ENCODE measurements at regions not wholly inside any gene's neighbourhood (a gene's known extent, or its start where the extent isn't known, plus 50 kb on each side); places are given as distances from the start of the nearest gene placed in this dataset.

- peak overlapping the region; percentile 43; the same call in 1 of the 2 replicates for H4K8ac ChIP-seq (ENCODE audit: extremely low read depth, insufficient read depth, low read length)
- H3K27ac ChIP-seq (ENCODE audit: low read depth, low read length): no peak overlapping the region
- peaks cover 10 to 13% of the 10 kb centered on the region in 2 experiments for H3K9me3 ChIP-seq (ENCODE audit: insufficient read depth in 2 of 2, low read depth in 1 of 2, low read length in 1 of 2)
- H2BK120ac ChIP-seq (replicated peaks; ENCODE audit: low read depth, low read length): no peak overlapping the region
- H3K79me2 ChIP-seq (ENCODE audit: control insufficient read depth in 1 of 2, insufficient read depth in 2 of 2, low read length in 2 of 2): no peaks in the 10 kb centered on the region
- H4K20me1 ChIP-seq (replicated peaks in 1 of 2; ENCODE audit: control insufficient read depth in 1 of 2, insufficient read depth in 2 of 2, low read length in 2 of 2): peaks cover 0 to 1% of the 10 kb centered on the region in 2 experiments
- POLR2A ChIA-PET (ENCODE audit: partially characterized antibody): no interaction called here
- peak overlapping the region in 1 of 4 experiments; percentile 13; a peak in 1 of 7 replicates for H3K9ac ChIP-seq (replicated peaks in 1 of 4; ENCODE audit: extremely low read depth in 1 of 4, low read depth in 3 of 4, low read length in 3 of 4)
- no peaks in the 10 kb centered on the region for H3K79me1 ChIP-seq (ENCODE audit: low read depth, low read length)
- H2AFZ ChIP-seq (ENCODE audit: low read length): peak overlapping the region; percentile 73
- no peak overlapping the region for H3K4ac ChIP-seq (replicated peaks; ENCODE audit: insufficient read length, low read depth, low read length)
- no peak overlapping the region for H3K18ac ChIP-seq (ENCODE audit: extremely low read depth, low read length)
- no peaks in the 10 kb centered on the region for H3K36me3 ChIP-seq (ENCODE audit: control insufficient read depth in 2 of 4, insufficient read depth in 4 of 4, low read length in 3 of 4)
- no peak overlapping the region for H2BK20ac ChIP-seq (ENCODE audit: low read length)
- H2BK5ac ChIP-seq (ENCODE audit: low read depth, low read length): no peak overlapping the region
- FAIRE-seq (no peak), DNase-seq (ENCODE audit: low read depth in 1 of 2, low spot score in 2 of 2) (peak; percentile 93 to 97)
- H2BK12ac ChIP-seq (ENCODE audit: low read depth, low read length): no peak overlapping the region
- no peaks in the 10 kb centered on the region for H3K23me2 ChIP-seq (ENCODE audit: low read depth, low read length)
- no peak overlapping the region for H4K5ac ChIP-seq (ENCODE audit: insufficient read length, low read depth, low read length)
- H3K14ac ChIP-seq (ENCODE audit: insufficient read length): no peak overlapping the region
- no peak overlapping the region for H2BK15ac ChIP-seq (ENCODE audit: low read length)
- H3K4me2 ChIP-seq (ENCODE audit: insufficient read depth in 1 of 2, low read depth in 2 of 2, low read length in 2 of 2): peak overlapping the region; percentile 16 to 97
- H2AK5ac ChIP-seq (ENCODE audit: low read depth, low read length): no peak overlapping the region
- H4K91ac ChIP-seq (replicated peaks; ENCODE audit: insufficient read length, low read length): no peak overlapping the region
- WGBS, 2 experiments (ENCODE audit: extremely low coverage in 1 of 2, insufficient coverage in 1 of 2, insufficient read length in 1 of 2, insufficient replicate concordance in 2 of 2, low coverage in 1 of 2, low lambda C conversion rate in 2 of 2, missing lambda C conversion rate in 1 of 2): 2% methylated on average over 16 of the region's 39 CpGs; no CpG with 5 or more reads in 1 of the 2 experiments
- peaks cover 0 to 6% (median 2%) of the 10 kb centered on the region in 4 experiments; a peak in 5 of 7 replicates for H3K4me1 ChIP-seq (replicated peaks in 1 of 4; ENCODE audit: control insufficient read depth in 3 of 4, insufficient read depth in 4 of 4, low read length in 3 of 4)
- no peak overlapping the region for H3K23ac ChIP-seq (ENCODE audit: insufficient read length)
- H3K56ac ChIP-seq (replicated peaks; ENCODE audit: insufficient read length, low read depth, low read length): no peak overlapping the region
- CTCF ChIA-PET (ENCODE audit: partially characterized antibody): interaction anchor here (0.8 to 1.0 kb wide), 2 partner anchors 193 to 208 kb away, joined by 3 to 4 read pairs; no protein-coding TSS in a partner anchor
- H3K4me3 ChIP-seq (ENCODE audit: extremely low read depth in 1 of 4, insufficient read depth in 2 of 4, low read depth in 3 of 4, low read length in 4 of 4): peak overlapping the region; percentile 48 to 78 (median 69)
- H3K27me3 ChIP-seq (replicated peaks in 1 of 4; ENCODE audit: control insufficient read depth in 3 of 4, extremely low read depth in 1 of 4, insufficient read depth in 3 of 4, low read length in 3 of 4): peaks cover 0 to 2% (median 0%) of the 10 kb centered on the region in 4 experiments; a peak in 1 of 7 replicates
- TF ChIP-seq CBX5 (IDR thresholded peaks at IDR 0.05; ENCODE audit: low read depth, low read length): no peak
- no peak for TF ChIP-seq ATF3 (IDR thresholded peaks at IDR 0.05; ENCODE audit: insufficient read depth, low read depth, low read length)
- TF ChIP-seq POU5F1 (IDR thresholded peaks at IDR 0.05; ENCODE audit: low read depth, low read length): no peak
- TF ChIP-seq SP1 (IDR thresholded peaks at IDR 0.05; ENCODE audit: low read depth, low read length): peak; percentile 5; the same call in 1 of the 2 replicates
- TF ChIP-seq CBX8 (IDR thresholded peaks at IDR 0.05; ENCODE audit: borderline replicate concordance, low read depth, low read length): no peak
- TF ChIP-seq HDAC2 (IDR thresholded peaks at IDR 0.05; ENCODE audit: borderline replicate concordance in 1 of 2, low read depth in 2 of 2, low read length in 2 of 2): no peak
- TF ChIP-seq RAD21 (IDR thresholded peaks at IDR 0.05 in 1 of 2, conservative IDR thresholded peaks at IDR 0.05 in 1 of 2; ENCODE audit: low read depth in 2 of 2, low read length in 2 of 2): peak; percentile 91 to 93
- no peak for TF ChIP-seq TAF7 (optimal IDR thresholded peaks at IDR 0.05; ENCODE audit: borderline replicate concordance, low read depth, low read length)
- TF ChIP-seq KDM4A (IDR thresholded peaks at IDR 0.05; ENCODE audit: low read depth, low read length, severe bottlenecking): peak; percentile 97
- TF ChIP-seq CTBP2 (IDR thresholded peaks at IDR 0.05; ENCODE audit: borderline replicate concordance, insufficient read depth, insufficient read length, low read length): no peak
Observed at GRCh38 chr2:240232961-240233884, 92.8 kb upstream of the OTOS start.

Data from H1 (cell line).